IPS-NIHi7 (cell line): ENCODE measurements at regions not wholly inside any gene's neighbourhood (a gene's known extent, or its start where the extent isn't known, plus 50 kb on each side); places are given as distances from the start of the nearest gene placed in this dataset.
"Not testable (repeated sequence)": the region's sequence is repeated elsewhere in the genome, so short reads cannot be mapped to it uniquely, and the experiment has no call there.

Experiments used
- DNase-seq: peaks from one replicate; pipeline ENCODE4 v3.0.0; 2012; ENCODE audit warnings: mixed read lengths; ENCODE audit errors: extremely low spot score

DNA sequence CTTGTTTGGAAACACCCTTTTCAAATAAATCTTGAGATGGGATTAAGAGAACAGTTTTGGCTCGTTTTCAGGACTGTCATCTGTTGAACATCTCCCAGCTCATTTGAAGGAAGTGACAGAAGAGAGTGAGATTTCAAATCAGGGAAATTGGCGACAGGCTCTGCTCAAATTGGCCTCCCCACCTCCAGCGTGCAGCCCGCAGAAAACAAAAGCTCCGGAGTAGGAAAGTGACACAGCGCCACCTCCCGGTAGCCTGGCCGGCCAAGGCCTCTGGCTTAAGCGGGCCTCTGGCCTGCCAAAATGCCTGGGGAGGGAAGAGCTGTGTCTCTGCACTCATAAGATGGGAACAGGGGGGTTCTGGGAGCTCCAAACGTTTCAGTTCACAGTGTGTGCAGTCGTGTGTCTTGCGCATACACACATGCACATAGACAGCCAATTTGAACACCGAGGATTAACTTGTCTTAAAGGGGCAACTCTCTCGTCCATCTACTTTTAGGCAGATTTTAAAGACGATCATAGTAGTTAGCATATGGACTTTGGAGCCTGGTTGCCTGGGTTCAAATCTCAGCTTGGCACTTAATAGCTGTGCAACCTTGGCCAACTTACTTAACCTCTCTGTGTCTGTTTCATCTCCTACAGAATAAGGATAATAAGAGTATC, 132.7 kb upstream of the RCN1 start:
- peak; percentile 89 for DNase-seq

DNA sequence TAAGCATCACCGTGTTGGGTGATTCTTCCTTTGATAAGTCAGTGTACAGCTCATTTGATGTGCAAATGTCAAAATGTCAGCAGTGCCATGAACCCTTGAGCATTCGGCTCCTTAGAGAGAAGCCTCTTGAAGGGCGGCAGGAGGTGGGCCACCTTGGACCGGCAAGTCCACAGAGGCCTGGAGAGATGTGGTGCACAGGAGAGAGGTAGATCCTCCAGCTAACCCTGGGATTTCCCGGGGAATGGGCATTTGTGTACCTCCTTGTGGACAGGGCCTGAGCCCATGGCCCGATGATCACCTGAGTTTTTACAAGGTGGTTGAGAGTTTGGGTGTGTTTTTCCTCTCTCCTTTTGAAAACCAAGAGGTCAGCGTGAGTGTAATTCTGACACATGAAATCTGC, 133.2 kb upstream of the RCN1 start:
- no peak for DNase-seq

DNA sequence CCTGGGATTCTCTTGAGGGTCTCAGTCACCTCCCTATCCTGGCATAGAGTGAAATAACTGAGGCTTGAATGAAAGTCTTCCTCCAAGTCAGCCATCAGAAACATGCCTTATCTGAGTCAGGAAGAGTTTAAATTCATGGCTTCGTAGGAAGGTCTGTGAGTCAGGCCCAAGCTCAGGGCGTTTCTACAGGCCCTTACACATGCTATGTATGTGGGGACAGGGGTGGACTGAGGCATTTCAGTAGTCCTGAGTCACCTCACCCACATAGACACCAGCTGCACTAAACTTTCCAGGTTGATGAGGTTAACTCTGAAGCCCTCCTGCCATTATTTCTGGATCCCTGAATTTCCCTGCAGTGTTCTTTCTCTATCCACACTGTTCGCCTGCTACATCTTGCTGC, 134.6 kb upstream of the RCN1 start:
- no peak for DNase-seq

DNA sequence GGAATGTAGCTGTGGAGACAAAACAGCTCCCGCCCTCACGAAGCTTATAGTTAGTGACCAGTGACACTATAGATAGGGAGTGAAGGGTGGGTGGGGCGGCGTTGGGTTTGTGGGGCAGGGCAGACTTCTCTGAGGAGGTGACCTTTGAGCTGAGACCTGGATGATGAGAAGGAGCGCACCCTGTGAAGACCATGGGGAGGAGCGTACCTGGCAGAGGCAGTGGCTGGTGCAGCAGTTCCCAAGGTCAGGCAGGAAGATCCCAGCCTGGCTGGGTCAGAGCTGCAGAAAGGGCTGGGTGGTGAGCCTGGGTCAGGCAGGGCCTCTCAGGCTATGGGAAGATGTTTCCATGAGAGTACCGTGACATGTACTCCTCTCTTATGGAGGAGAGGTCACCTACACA, 135.0 kb upstream of the RCN1 start:
- no peak for DNase-seq

DNA sequence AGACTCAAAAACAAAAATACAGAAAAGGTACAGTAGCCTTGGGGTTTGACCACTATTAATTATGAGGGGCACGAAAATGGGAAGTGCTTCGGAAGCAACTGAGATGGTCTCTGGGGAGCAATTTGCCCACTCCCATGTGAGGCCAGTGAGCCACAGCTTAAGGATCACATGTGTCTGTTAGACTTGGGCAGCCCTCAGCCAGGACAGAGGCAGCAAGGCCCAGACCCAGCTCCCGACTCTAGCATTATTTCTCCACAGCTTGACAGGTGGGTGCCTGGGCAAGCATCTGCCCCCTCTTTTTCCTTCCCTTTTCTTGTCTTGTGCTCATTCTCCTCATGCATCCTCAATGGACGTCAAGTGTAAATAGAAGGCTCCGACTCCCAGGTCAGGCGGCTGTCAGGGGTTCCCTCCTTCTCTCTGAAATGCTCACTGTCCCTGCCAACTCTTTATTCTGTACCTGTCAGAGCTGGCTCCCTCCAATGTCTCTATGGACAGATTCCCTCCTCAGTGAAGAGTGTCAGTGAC, 137.0 kb upstream of the RCN1 start:
- DNase-seq = no peak

DNA sequence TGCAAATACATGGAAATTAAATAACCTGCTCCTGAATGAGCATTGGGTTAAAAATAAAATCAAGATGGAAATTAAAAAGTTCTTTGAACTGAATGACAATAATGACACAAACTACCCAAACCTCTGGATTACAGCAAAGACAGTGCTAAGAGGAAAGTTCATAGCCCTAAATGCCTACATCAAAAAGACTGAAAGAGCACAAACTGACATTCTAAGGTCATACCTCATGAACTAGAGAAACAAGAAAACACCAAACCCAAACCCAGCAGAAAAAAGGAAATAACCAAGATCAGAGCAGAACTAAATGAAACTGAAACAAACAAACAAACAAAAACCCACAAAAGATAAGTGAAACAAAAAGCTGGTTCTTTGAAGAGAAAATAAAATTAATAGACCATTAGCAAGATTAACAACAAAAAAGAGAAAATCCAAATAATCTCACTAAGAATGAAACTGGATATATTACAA, 138.6 kb upstream of the PAX6 start:
- DNase-seq = not testable (repeated sequence)

DNA sequence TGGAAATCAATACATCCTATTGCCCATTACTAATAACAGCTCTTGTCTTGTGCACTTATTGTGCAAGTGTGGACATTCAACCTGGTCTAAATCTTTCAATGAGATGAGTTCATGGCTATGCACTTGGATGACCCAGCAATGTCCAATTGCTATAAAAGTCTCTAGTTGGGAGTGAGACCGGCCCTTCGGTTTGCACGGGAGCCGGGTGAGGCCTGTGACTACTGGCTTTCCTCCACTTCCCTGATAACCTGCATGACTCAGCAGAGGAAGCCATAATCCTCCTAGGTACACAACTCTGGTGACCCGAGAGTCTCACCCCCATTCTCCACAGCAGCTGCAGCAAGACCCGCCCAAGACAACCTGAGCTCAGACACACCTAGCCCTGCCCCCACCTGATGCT, 135.9 kb upstream of the PAX6 start:
- DNase-seq = no peak

DNA sequence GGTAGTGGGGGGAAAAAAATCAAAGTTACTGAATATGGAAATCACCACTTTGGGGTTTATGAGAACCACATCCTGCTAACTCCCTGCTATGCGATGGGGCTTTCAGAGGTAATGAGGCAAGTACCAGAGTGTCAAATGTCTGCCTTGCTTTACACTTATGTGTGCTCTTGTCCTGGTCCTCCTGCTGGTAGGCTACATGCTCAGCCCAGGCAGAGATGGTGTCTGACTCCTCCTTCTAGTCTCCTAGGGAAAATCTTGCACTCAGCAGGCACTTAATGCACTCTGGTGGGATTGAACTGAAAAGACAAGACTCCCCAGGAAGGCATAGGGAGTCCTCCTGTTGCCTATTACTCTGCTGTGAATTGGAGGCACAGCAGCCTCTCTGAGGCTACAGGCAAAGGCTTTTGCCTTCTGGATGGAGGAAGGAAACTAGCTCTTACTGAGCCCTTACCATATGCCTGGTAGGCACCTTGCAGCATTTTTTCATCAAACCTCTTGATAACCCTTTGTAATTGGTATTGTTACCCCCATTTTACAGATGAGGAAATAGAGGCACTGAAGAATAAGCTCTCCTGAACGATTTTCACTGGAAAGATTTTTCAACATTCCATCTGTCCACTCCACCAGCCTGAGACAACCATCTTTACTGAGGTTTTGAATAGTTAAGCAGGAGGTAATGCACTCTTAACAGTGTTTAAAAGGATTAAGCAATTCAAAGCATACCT, 132.1 kb upstream of the PAX6 start:
- DNase-seq = peak; percentile 23

DNA sequence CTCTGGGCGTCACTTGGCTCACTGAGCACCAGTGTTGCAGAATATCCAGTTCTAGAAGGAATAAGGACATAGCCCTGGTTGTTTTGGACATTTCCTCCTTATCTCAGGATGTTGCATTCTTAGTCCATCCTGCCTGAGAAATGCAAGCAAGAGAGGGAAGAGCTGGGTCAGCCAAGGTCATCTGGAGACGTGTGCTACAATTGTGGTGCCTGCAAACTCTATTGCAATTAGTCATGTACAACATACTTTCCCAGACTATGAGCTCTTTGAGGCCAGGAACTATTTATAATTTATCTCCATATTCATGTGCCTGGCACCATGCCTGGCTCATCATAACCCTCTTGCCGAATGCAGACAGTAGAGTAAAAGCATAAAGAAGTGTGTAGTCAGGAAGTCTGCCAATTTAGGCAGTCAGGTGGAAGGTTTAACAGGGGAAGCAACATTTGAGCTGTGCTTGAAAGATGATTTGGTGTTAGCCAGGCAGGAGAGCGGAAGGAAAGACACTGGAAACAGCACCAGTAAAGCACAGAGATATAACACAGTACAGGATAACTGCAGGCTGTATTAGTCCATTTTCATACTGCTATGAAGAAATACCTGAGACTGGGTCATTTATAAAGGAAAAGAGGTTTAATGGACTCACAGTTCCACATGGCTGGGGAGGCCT, 129.4 kb upstream of the PAX6 start:
- DNase-seq = no peak

DNA sequence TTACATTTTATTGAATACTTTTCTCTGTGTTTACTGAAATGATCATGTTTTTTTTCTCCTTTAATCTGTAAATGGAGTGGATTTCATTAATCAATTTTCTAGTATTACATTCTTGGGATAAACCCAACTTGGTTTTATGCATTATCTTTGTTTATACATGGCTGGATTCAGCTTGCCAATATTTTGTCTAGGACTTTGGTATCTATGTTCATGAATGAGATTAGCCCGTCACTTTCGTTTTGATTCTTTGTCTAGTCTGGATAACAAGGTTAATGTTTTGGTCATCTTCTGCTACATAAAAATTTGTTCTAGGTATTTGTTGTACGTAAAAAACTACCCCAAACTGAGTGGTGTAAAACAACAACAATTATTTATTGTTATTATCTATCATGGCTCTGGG, 127.9 kb upstream of the PAX6 start:
- DNase-seq = no peak

DNA sequence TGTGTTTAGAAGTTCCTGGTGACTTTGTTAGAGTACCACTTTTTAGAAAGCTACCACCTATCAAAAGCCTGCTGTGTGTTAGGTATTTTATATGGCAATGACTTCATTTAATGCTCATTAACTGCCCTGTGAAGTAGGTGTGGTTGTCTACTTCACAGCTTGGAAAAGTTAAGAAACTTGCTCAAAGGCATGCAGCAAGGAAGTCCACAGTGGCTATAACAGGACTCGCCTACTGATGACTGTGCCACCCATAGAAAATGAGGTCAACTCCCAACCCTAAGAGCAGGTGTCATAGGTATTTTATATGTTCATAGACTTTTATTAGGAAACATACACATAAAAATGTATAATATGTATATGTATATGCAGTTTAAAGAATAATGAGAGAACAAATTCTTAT, 125.2 kb upstream of the PAX6 start:
- DNase-seq = no peak

DNA sequence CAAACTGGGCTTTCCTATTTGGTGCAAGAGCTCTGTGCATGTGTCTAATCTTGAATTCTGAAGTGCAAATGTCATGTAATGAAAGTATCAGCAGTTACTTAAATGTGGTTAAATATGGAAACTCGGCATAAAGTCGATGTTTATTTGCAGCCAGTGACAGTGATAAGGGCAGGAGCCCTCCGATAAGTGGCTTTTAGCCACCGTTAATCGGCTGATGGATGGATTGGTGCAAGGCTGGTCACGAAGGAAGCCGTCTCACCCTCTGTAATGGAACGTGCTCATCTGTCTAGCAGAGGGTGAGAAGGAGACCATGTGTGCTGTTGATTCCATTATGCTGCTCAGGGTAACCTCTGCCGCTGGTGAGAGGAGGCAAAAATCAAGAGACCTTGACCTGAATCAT, 121.8 kb upstream of the PAX6 start:
- no peak for DNase-seq

DNA sequence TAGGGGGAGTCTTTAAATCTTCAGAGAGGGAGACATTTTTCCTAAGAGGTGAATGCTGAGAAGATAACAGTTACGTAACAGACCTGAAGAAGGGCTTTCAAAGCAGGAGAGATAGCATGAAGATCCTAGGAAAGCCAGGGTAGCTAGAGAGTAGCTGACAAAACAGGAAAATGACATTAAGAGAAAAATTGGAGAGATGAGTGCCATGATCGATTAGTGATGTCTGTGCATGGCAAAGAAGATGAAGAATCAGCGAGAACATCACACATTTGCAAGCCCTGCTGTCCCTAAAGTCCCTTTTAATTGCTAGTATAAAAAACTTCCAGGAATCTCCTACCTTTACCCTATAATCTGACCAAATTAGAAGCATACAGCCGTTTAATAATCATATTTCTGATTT, 116.9 kb upstream of the PAX6 start:
- DNase-seq = no peak

DNA sequence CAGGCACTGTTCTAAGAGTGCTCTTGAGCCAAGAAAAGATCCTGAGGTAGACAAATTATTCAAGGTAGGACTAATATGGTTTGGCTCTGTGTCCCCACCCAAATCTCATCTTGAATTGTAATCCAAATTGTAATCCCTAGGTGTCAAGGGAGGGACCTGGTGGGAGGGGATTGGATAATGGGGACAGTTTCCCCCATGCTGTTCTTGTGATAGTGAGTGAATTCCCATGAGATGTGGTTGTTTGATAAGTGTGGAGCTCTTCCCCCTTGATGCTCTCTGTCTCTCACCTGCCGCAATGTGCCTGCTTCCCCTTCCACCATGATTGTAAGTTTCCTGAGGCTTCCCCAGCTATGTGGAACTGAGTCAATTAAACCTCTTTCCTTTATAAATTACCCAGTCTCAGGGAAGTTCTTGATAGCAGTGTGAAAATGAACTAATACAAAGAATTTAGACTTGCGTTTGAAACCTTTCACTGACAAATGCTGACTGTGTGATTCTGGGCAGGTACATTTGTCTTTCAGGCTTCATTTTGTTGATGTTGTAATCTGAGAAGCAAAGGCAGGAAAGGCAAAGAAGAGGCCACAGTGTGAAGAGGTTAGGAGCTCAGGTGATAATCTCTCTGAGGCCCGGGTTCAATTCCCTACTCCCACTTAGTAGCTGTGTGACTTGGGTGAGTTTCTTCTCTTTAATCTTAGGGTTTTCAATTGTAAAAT, 115.8 kb upstream of the PAX6 start:
- DNase-seq = no peak

DNA sequence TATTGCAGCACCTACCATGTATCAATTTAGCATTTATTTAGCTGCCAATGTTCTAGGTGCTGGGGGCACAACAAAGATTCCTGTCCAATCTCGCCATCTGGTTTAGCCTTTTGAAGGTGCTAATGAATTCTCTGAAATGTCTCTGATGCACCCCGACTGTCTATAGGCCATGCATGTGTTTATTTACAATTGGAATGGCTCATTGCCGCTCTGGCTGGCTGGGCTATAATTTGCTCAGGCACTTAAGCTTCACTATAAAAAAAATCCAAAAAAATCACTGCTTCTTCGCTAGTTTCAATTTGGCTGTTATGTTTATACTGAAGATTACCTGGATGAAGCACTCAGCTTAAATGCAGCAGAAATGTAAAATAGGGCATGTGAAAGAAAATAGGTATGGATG, 115.0 kb upstream of the PAX6 start:
- no peak for DNase-seq

DNA sequence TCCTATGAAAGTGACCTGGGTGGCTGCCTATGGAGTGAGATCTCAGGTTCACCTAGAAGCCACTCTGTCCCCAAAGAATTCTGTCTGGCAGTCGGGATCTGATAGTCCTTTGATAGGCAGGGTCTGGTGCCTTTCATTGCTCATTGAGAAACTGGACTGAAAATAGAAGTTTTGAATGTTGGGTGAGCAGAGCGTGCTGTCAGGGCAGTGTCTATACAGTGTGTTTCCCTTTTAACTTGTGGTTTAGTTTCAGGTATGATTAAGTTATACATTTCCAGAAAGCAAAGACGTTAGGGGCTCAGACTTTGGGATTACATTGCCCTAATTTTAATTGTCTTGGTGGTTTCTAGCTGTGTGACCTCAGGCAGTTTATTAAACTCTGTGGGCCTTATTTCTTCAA, 111.3 kb upstream of the PAX6 start:
- DNase-seq = no peak

DNA sequence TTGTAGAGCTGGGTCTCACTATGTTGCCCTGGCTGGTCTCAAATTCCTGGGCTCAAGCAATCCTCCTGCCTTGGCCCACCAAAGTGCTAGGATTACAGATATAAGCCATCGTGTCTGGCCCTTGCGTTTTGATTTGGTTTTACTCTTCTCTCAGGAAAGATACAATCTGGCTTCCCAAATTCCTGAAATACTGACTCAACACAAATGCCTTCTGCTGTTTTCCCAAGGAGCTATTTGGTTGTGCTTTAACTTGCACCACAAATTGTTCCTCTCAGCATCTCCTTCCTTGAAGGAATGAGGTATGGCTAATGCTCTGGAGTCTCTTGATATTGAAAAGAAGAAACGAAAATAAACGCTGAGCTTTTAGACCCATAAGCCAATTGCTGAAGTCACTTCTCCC, 110.0 kb upstream of the PAX6 start:
- DNase-seq = no peak

DNA sequence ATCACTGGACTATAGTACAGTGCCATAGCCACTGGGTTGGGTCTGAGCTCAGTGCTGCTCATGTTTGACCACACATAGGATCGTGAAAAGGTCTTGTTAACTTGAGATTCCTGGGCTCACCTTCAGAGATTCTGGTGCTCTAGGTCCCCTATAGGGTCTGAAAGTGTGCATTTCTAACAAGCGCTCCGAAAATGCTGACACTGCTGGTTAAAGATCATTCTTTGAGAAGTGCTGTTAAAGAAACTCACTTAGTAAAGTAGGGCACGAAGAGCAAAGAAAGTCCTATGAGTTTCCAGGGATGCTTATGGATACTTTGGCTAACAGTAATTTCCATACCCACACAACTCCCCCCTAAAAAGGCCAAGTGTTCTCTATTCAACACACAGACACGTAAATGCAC, 108.1 kb upstream of the PAX6 start:
- no peak for DNase-seq

DNA sequence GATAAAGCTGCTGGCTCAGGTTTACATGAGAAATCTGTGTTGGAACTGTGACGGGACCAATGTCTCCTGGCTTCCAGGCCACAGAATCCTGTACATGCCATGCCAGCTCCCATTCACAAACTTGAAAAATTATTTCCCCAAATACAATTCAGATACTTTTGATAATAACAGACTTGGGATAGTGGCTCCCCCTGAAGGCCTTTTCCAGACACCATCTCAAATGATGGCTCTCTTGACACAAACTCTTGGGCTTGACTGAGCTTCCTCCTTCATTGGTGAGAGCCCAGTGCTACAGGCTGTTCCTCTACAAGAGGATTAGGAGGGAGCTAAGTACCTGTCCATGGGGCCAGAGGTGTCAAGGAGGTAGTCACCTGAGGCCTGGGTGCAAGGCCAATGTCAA, 104.7 kb upstream of the PAX6 start:
- no peak for DNase-seq

DNA sequence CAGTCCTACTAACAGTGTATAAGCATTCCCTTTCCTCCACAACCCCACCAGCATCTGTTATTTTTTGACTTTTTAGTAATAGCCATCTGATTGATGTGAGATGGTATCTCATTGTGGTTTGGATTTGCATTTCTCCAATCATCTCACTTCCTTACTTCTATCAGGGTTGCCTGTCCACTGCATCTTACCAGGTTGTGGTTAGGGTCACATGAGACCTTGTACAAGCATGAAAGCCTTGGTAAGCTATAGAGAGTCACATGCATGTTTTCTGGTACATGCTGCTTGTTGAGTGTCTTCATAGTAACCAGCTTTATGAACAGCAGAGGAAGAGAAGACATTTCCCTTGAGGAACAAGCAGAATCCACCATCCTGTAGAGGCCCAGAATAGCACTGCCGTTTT, 102.9 kb upstream of the PAX6 start:
- DNase-seq = no peak

DNA sequence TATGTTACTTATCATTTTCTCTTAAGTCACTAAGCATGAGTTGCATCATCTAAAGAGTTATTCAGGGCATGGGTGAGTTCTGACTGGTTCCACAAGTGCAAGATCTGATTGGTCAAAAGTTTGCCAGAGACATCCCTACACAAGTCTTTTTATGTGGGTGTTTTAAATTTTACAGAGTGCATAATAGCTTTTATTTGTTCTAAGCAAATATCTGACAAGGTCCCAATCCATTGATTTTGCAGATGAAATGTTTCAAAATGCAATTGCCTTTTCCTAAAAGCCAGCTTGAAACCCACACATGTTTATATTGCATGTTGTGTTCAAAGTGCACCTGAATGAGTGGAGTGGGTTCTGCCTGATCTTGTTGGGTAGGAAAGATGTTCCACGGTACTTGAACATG, 101.7 kb upstream of the PAX6 start:
- DNase-seq = no peak

DNA sequence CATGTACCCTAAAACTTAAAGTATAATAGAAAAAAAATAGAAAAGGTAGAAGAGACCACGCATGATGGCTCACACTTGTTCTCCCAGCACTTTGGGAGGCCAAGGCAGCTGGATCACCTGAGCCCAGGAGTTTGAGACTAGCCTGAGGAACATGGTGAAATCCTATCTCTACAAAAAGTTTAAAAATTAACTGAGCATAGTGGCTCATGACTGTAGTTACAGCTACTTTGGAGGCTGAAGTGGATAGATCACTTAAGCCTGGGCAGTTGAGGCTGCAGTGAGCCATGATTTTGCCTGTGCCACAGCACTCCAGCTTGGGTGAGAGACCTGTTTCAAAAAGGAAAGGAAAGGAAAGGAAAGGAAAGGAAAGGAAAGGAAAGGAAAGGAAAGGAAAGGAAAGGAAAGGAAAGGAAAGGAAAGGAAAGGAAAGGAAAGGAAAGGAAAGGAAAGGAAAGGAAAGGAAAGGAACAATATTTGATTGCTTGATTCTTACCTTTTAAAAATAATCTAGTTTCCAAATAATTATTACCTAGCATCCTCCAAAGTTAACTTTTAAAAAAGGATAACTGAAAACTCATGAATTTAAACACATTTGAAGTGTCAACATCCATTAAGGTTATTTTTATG, 99.9 kb upstream of the PAX6 start:
- DNase-seq = no peak
